HL-60 (cell line): ENCODE measurements at regions not wholly inside any gene's neighbourhood (a gene's known extent, or its start where the extent isn't known, plus 50 kb on each side); places are given as distances from the start of the nearest gene placed in this dataset.
"Not testable (repeated sequence)": the region's sequence is repeated elsewhere in the genome, so short reads cannot be mapped to it uniquely, and the experiment has no call there.

Experiments
- DNase-seq, 2 experiments: peaks; one replicate each; pipeline ENCODE4 v3.0.0-alpha.2; 2010 to 2020; ENCODE audit warnings: low read depth in 1 of 2, low spot score in 1 of 2
- H3K27ac ChIP-seq: fragments of 250-450 bp; sonication (Bioruptor Pico); replicated peaks from 2 replicates; pipeline ENCODE4 v1.5.1; 2020; ENCODE audit warnings: mild to moderate bottlenecking, moderate library complexity
- H3K27me3 ChIP-seq: fragments of 250-450 bp; sonication (Bioruptor Pico); 2 replicates; pipeline ENCODE4 v1.5.1; 2021; ENCODE audit warnings: mild to moderate bottlenecking, moderate library complexity; ENCODE audit not compliant: insufficient read depth, poor library complexity, severe bottlenecking
- H3K4me3 ChIP-seq: replicated peaks from 2 replicates; pipeline ENCODE4 v1.5.1; 2011; ENCODE audit warnings: mild to moderate bottlenecking, control low read depth, low read length; ENCODE audit not compliant: insufficient read depth
- CTCF ChIP-seq: IDR thresholded peaks from one replicate; pipeline ENCODE4 v1.5.1; 2011; ENCODE audit warnings: low read length, control low read depth, inconsistent platforms; ENCODE audit not compliant: insufficient read depth
- GABPA ChIP-seq: IDR thresholded peaks from 2 replicates; pipeline ENCODE4 v1.6.1; 2012; ENCODE audit warnings: low read depth
- POLR2AphosphoS5 ChIP-seq: IDR thresholded peaks from 2 replicates; pipeline ENCODE4 v1.6.1; 2012; ENCODE audit warnings: low read depth
- REST ChIP-seq: IDR thresholded peaks from 2 replicates; pipeline ENCODE4 v1.6.1; 2012; ENCODE audit warnings: low read depth; ENCODE audit not compliant: insufficient replicate concordance
- SPI1 ChIP-seq: IDR thresholded peaks from 2 replicates; pipeline ENCODE4 v1.6.1; 2012; ENCODE audit warnings: low read depth, mild to moderate bottlenecking, borderline replicate concordance

- no peaks in the 10 kb centered on the region for H3K27me3 ChIP-seq
- no peak for DNase-seq
Measured at GRCh38 chr14:37824939-37825712, 229.7 kb downstream of the TTC6 start.

GRCh38 chr14:37826869-37827268, 231.4 kb downstream of the TTC6 start:
- Histone ChIP-seq H3K27me3 (no peaks in the 10 kb centered on the region), H3K27ac (no peak overlapping the region), H3K4me3 (no peak overlapping the region)
- TF ChIP-seq CTCF = no peak
- no peak for TF ChIP-seq REST
- no peak for TF ChIP-seq GABPA
- TF ChIP-seq POLR2AphosphoS5 = no peak
- no peak for TF ChIP-seq SPI1
- DNase-seq = no peak

More at GRCh38 chr14:37824939-37825712, 229.7 kb downstream of the TTC6 start:
- TF ChIP-seq GABPA (no peak), SPI1 (no peak), CTCF (no peak), POLR2AphosphoS5 (no peak), REST (no peak)
- Histone ChIP-seq H3K27ac (no peak overlapping the region), H3K4me3 (no peak overlapping the region)

GRCh38 chr14:37830271-37830670, 234.8 kb downstream of the TTC6 start:
- DNase-seq = no peak
- Histone ChIP-seq H3K27me3 (no peaks in the 10 kb centered on the region), H3K27ac (no peak overlapping the region), H3K4me3 (no peak overlapping the region)
- no peak for TF ChIP-seq CTCF

GRCh38 chr14:37834275-37834674, 238.8 kb downstream of the TTC6 start:
- Histone ChIP-seq H3K27ac (no peak overlapping the region), H3K27me3 (no peaks in the 10 kb centered on the region), H3K4me3 (no peak overlapping the region)
- TF ChIP-seq POLR2AphosphoS5 (no peak), SPI1 (no peak), GABPA (no peak), CTCF (no peak), REST (no peak)
- DNase-seq = no peak

- DNase-seq, H3K27ac ChIP-seq, H3K27me3 ChIP-seq, H3K4me3 ChIP-seq: not testable (repeated sequence)
Measured at GRCh38 chr14:37838778-37839177, 243.3 kb downstream of the TTC6 start.
